HG03175 (cell line): ENCODE measurements at regions not wholly inside any gene's neighbourhood (a gene's known extent, or its start where the extent isn't known, plus 50 kb on each side); places are given as distances from the start of the nearest gene placed in this dataset.
A peak's percentile ranks its signal among the peaks of the same experiment; 100 is the strongest.
"Not testable (repeated sequence)": the region's sequence is repeated elsewhere in the genome, so short reads cannot be mapped to it uniquely, and the experiment has no call there.

Source experiments
- ATAC-seq: cut with Tn5 transposase; IDR thresholded peaks from one replicate; pipeline ENCODE4 v1.9.1; 2021; ENCODE audit warnings: mild to moderate bottlenecking, moderate library complexity; ENCODE audit not compliant: unreplicated experiment

DNA sequence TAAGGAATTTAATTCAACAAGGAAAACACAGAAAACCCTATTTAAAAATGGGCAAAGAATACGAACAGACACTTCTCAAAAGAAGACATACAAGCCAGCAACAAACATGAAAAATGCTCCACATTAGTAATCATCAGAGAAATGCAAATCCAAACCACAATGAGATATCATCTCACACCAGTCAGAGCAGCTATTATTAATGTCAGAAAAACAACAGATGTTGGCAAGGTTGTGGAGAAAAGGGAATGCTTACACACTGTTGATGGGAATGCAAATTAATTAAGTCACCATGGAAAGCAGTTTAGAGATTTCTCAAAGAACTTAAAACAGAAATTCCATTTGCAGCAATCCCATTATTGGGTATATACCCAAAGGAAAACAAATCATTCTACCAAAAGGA lies 55.2 kb downstream of the GCC1 start:
- no peak for ATAC-seq

GRCh38 chr7:127527561-127527960 lies 57.8 kb downstream of the GCC1 start:
- no peak for ATAC-seq

DNA sequence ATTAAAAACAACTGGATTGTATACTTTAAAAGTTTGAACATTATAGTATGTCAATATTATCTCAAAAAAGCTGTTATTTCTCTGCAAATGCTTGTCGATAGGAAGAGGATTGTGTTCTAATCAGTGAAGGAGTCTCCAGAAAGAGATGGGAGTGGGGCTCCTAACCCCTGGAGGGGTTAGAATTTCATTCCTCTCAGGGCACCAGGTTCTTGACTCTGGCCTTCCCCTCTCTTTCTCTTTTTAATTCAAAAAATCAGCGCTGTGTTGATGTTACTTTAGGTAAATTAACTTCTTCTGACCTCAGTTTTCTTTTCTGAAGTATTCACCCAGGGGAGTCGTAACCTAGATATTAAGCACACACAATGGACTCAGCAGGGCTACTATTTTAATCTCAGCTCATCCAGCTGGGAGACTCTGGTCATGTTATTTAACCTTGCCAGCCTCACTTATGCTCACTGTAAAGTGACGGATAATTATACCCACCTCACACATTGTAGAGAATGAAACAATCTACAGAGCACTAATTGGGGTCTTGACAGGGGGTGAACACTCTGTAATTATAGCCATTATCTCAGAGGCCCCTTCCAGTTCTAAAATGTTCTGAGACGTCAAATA lies 59.4 kb downstream of the GCC1 start:
- ATAC-seq = no peak

DNA sequence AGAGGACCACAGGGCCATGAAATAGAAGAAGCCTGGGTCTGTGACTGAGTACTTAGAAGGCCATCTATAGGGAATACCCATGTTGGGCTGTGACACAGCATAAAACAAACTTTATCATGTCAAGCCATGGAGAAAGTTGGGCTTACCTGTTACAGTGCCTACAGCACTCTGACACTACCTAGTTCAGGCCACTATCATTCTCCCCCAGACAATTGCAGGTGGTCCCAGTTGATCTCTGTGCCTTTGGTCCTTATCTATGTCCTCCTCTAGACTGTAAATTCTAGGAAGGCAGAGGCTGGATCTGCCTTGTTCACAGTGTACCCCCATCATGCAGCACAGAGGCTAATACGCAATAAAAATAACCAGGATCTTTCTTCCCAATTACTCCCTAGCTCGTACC lies 69.1 kb downstream of the GCC1 start:
- no peak for ATAC-seq

GRCh38 chr7:127514499-127514898 lies 70.9 kb downstream of the GCC1 start:
- no peak for ATAC-seq

- no peak for ATAC-seq
Observed at GRCh38 chr7:127513311-127513710, 72.1 kb downstream of the GCC1 start.

- no peak for ATAC-seq
Observed at GRCh38 chr7:127512663-127513062, 72.7 kb downstream of the GCC1 start.

DNA sequence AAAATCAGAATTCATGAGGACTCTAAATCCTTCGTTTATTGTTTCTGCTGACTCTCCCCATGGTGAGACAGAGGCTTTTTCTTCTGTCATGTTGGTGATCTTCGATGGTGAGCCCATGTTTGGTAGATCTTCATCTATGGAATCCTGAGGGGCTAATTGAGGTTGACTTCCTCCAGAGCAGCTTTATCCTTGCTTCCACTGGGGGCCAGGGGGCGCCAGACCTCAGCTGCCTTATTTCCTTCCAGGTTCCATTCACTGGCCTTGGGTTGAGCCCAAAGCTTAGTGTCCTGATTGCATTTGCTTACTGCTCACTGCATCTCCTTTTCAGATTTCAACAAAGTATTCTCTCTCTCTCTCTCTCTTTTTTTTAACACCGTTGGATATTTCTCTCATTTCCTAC lies 80.7 kb downstream of the GCC1 start:
- ATAC-seq = peak; percentile 49

- ATAC-seq = no peak
Observed at GRCh38 chr7:127501817-127502216, 83.6 kb downstream of the GCC1 start.

DNA sequence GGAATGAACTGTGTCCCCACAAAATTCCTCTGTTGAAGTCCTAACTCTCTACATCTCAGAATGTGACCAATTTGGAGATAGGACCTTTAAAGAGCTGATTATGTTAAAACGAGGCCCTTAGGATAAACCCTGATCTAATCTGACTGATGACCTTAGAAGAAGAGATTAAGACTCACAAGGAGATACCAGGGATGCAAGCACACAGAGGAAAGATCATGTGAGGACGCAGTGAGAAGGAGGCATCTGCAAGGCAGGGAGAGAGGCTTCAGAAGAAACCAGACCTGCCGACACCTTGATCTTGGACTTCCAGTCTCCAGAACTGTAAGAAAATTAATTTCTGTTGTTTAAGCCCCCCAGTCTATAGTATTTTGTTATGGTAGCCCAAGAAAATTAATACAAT lies 94.9 kb upstream of the ZNF800 start:
- no peak for ATAC-seq

DNA sequence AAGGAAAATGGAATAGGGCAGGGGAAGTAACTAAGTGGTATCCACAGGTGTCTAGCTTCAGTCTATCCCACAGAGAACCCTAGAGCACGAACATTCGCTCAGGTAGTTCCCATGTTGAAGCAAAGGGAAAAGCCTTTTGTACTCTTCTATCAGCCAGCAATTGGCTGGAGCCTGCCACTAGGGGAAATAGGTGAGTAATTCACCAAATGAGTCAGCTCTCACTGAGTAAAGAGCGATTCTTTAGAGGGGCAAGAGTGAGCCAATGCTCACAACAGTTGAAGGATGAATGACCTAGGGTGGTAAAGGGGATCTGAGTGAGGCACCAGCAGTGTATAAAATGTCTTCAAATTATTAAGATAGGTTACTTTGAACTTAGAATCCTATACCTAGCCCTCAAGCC lies 94.1 kb upstream of the ZNF800 start:
- ATAC-seq = no peak

DNA sequence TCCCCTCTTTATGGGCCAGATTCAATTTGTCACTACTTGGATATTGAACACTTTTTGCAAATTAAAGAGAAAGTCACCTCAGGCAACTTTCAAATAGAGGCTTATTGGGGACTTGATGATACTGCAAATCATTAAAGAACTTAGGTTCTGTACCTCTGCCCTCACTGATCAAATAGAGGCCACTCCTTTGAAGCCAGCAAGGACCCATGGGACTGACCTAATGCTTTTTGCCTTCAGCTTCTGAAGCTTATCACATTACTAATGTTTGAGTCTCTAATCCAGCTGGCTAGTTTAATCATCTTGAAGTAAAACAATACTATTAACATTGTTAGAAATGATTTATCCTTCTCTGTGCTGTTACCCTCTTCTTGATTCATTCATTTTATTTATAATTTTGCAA lies 93.0 kb upstream of the ZNF800 start:
- no peak for ATAC-seq

- no peak for ATAC-seq
Observed at GRCh38 chr7:127484954-127485353, 92.4 kb upstream of the ZNF800 start.

DNA sequence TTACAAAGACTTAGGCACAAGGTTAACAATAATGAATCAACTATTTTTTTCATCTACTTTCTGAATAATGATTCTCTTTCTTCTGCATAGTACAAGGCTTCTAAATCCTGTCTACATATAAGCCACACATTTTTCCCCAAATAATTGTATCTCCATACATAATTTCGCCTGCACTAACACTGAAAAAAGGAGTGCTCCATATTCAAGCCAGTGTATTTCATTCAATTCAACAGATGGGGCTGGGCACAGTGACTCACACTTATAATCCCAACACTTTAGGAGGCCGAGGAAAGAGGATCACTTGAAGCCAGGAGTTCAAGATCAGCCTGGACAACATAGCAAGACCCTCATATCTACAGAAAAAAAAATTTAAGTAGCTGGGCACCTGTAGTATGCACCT lies 86.0 kb upstream of the ZNF800 start:
- no peak for ATAC-seq

DNA sequence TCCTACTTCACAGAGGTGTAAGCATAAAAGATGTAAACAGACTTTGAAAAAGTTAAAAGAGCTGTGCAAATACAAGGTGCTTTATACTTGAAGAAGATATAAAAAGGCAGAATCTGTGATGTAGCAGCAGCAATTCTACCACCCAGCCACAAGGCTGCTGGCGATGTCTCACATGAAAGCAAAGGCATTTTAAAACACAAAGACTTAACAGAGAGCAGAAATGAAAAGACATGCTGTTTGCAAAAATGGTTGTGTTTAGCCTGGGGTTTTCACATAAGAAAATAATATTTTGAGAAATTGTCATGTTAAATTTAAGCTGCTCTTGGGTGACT lies 85.5 kb upstream of the ZNF800 start:
- no peak for ATAC-seq

DNA sequence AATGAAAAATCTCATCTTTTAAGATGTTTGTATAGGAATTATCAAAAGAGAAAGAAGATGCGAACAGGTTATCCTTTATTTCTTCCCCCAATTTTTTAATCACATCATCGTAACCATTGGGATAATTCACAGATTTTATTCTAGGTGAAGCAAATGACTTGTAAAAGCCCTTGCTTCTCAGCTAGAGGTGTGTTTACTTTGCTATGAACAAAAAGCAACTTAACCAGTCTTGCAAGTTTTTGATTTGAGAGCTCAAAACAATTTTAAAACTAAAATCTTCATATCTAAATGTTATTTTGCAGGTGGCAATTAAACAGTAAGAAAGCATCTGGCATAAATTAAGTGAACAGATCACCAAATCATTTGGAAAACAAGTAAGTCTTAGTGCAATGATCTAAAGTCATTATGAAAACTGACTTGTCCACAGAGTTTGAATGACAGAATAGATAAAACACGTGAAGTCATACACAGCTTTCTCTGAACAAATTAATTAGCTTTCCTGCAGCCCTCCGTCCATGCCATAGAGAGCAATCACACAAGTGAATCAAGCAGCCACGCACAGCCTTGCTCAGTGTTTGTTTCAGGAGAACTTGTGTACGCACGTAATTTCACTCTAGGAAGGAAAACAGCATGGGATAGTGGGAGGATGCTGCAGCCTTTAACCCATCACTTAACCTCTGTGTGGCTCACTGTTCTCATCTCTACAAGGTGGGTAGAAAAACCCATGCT lies 85.0 kb upstream of the ZNF800 start:
- ATAC-seq = no peak

DNA sequence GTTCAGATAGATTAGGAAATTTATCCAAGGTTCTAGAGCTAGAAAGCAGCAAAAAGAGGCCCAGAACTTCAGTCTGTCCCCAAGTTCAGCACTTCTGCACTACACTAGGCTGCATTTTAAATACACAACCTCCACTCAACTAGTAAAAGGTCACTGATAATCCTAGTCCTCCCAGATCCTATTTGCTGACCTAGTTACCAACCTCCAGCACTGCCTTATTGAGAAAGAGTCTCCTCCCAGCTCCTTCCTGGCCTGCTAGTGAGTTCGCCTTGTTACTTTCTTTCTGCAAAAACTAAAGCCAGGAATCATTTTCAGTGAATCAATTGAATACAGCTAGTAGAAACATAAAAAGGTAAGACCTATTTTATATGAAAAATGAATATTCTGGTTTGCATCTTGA lies 84.1 kb upstream of the ZNF800 start:
- no peak for ATAC-seq

GRCh38 chr7:127474457-127474856 lies 81.9 kb upstream of the ZNF800 start:
- no peak for ATAC-seq

GRCh38 chr7:127473409-127473808 lies 80.9 kb upstream of the ZNF800 start:
- no peak for ATAC-seq

- no peak for ATAC-seq
Observed at GRCh38 chr7:127460077-127460476, 67.6 kb upstream of the ZNF800 start.

- not testable (repeated sequence) for ATAC-seq
Observed at GRCh38 chr7:127451258-127451657, 58.8 kb upstream of the ZNF800 start.

DNA sequence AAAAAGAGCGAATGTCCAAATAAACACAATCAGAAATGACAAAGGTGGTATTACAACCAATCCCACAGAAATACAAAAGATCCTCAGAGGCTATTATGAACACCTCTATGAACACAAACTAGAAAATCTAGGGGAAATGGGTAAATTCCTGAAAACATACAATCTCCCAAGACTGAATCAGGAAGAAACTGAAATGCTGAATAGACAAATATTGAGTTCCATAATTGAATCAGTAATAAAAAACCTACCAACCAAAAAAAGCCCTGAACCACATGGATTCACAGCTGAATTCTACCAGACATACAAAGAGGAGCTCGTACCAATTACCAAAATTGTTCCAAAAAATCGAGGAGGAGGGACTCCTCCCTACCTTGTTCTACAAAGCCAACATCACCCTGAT lies 56.1 kb upstream of the ZNF800 start:
- ATAC-seq = no peak

DNA sequence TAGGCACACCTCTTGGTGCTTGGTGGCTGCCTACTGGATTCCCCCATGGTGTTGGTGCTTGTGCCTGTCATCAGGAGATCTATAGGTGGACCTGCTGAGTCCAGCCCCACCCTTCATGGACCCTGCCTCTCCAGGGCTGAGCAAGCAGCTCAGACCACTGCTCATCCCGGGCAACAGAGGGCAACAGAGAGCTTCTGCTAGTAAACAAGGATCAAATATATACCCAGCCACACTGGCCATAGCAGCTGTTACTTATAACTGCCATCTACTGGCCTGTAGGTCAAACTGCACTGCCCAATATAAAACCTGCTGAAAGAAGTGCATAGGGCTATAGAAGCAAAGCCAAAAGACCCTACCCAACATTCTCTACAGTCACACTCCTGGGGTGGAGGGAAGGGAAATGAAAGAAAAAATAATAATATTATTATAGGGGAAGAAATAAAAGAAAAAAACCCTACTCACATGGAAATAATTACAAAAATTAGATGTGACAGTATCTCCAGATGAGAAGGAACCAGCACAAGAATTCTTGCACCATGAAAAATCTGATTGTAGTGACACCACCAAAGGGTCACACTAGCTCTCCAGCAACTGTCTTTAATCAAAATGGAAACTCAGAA lies 54.9 kb upstream of the ZNF800 start:
- ATAC-seq = peak; percentile 100
